ENCODE measurements at regions not wholly inside any gene's neighbourhood (a gene's known extent, or its start where the extent isn't known, plus 50 kb on each side); places are given as distances from the start of the nearest gene placed in this dataset.

- no peak for DNase-seq (ENCODE audit: low read depth in 2 of 2)
Observed at GRCh38 chr13:107392205-107392604, 823.1 kb downstream of the LIG4 start.

DNA sequence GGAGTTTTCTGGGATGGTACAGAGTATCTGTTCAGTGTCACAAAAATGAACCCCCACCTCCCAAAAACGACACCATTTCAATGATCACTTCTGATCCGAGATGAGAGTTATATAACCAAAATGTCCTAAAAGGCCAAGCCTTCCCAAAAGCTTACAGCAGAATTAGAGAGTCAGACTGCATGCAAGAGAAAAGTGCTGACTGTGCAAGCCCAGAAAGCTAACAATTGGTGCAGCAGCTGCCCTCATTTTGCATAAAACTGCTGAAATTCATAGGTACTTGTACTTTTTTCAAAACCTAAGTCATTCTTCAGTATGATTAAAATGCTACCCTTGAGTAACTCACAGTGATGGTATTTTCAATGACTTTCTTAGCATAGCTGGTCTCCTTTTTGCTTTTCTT, 819.6 kb upstream of the ARGLU1 start:
- no peak for DNase-seq (ENCODE audit: low read depth in 2 of 2)

DNA sequence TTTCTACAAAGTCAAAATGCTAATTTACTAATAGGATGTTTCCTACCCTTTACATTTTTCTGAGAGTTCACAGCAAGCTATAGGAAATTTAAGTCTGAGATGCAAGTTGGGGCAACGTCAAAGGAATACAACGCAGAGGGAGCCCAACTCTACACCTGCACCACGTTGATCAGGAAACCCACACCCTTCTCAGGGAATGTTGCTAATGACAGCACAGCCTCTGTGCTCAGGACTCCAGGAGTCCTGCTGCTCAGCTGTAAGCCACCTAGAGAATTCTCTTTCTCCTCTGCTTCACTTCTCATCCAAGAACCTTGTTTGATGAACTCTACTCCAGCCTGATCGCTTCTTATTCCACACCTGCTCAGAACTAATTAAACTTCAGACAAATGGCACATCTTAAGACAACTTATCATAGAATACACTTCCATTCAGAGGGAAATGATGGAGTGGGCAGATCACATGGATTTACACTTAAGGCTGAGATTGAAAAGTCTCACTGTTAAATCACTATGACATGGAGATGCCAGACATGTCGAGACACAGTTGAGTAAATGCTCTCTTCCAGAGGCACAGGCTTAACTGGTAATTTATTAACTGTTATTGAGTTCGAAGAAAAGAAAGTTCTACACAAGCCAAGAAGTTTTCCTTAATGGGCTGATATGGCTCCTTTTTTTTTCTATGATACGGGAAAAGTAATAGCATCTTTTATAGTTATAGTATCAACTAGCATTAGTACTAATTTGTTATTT, 811.6 kb upstream of the ARGLU1 start:
- DNase-seq (ENCODE audit: low read depth in 2 of 2) = no peak

DNA sequence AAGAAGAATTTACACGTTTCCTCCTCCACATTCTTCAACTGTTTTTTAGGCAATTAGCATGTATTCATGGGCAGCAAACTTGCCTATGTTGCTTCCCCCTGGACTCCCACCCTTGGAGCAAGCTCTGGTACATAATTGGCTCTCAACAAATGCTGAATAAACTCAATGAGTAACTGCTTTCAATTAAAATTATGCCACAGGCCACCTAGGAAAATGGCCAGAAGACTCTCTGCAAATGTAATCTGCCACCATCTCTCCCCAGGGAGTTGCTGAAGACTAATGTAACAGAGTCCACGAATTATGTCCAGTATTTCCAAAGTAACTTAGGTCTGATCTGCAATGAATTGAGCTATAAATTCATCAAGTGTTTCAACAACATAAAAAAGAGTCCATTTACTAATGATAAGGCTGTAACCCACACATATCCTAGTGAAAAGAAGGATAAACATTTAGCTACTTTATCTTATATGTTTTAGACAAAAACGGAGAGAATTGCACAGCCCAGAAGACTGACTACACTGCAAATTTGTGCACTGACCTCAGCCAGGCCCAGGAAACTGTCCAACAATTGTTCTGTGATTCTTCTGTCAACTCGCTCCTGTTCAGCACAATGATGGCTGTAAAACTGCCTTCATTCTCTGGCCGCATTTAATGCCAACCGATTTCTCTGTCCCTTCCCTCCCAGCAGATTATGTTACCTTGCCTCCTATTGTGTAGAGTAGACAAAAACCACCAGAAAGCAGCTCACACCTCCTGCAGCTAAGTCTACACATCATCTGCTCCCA, 808.6 kb upstream of the ARGLU1 start:
- no peak for DNase-seq (ENCODE audit: low read depth in 2 of 2)

GRCh38 chr13:107375701-107376340, 807.9 kb upstream of the ARGLU1 start:
- DNase-seq (ENCODE audit: low read depth in 2 of 2) = no peak

DNA sequence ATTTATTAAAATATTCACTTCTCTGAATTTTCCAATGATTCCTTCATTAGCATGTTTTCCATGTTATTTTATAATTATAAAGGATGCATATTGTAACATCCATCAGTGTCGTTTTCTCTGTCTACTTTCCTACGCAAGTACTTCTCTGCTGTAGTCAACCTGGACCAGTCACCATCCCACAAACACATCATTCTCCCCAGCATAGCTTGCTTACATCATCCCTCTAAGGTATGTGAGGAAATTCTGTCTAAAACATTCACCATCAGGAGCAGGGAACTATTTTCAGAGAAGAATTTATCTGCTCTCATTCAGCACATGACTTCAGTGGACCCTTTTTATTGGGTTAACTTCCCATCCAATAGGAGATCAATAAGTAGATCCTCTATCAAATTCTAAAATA, 806.1 kb upstream of the ARGLU1 start:
- DNase-seq (ENCODE audit: low read depth in 2 of 2) = no peak

DNA sequence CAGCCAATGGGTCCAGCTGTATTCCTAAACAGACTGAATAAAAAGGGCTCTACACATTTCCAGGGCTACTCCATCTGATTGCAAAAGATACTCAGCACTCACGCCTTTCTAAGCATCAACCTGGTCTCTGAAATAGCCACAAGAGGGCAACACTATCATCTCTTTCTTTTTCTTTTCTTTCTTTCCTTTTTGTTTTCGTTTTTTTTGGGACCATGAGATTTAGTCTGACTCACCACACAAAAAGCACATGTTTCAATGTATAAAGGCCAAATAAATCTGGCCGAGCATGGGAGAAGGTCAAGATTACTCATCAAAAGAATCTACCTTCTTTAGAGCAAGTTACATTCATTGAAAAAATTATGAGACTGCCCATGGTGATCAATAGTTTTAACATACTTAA, 805.6 kb upstream of the ARGLU1 start:
- no peak for DNase-seq (ENCODE audit: low read depth in 2 of 2)

- DNase-seq (ENCODE audit: low read depth in 2 of 2) = no peak
Observed at GRCh38 chr13:107370015-107370785, 802.3 kb upstream of the ARGLU1 start.

DNA sequence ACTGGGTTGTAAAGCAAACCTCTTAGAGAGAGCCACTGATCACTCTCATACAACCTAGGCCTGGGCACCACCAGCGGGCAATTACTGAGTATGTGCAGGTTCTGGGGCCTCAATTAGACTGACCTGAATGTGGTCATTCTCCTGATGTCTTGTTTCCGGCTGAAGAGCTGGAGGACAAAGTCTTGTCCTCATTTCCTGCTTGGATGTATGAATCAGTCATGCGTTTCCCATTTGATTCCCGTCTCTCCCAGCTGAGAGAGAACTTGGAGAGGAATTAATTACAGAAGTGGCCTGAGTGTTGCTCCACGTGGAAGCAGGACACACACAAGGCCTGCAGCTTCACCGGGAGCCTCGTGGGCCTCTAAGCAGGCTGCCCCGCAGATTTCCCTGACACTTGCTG, 799.3 kb upstream of the ARGLU1 start:
- no peak for DNase-seq (ENCODE audit: low read depth in 2 of 2)

- DNase-seq (ENCODE audit: low read depth in 2 of 2) = no peak
Observed at GRCh38 chr13:107365466-107366215, 797.7 kb upstream of the ARGLU1 start.

GRCh38 chr13:107364658-107365057, 796.7 kb upstream of the ARGLU1 start:
- DNase-seq (ENCODE audit: low read depth in 2 of 2) = no peak

DNA sequence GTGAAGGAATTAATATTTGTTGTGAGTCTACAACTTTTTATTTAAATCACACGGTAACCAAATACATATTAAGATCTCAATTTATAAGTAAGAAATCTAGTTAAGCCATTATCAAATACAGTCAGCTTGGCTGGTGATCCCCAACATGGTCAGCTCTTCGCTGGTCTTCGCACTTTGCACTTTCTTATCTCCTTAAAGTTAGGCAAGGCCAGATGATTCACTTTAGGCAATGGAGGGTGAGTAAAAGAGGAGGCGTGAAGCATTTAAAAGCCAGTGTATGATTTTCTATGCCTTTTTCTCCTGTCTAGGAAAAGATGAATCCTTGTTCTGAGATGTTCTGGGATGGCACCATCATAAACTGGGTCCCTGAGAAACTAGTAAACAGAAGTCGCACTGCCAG, 793.7 kb upstream of the ARGLU1 start:
- no peak for DNase-seq (ENCODE audit: low read depth in 2 of 2)

- DNase-seq (ENCODE audit: low read depth in 2 of 2) = no peak
Observed at GRCh38 chr13:107360010-107360409, 792.1 kb upstream of the ARGLU1 start.

- no peak for DNase-seq (ENCODE audit: low read depth in 2 of 2)
Observed at GRCh38 chr13:107358866-107359265, 790.9 kb upstream of the ARGLU1 start.

GRCh38 chr13:107351305-107351704, 783.4 kb upstream of the ARGLU1 start:
- DNase-seq (ENCODE audit: low read depth in 2 of 2) = no peak

DNA sequence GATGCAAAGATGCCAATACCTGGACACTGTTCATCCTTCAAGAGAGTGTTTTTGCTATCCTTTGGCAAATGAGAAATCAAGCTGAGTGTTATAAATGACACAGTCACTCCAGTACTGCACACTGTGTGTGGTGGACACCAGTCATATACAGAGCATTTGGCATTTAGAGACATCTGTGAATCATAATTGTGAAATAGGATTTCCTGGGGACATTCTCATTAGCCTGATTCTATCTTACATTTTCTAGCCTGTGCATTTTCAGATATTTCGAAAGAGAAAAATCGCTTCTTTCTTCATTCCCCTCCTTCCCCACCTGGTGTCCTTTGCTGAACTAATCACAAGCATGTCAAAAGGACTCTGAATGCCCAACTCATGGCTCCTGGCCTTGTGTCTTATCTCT, 781.0 kb upstream of the ARGLU1 start:
- no peak for DNase-seq (ENCODE audit: low read depth in 2 of 2)

- DNase-seq (ENCODE audit: low read depth in 2 of 2) = no peak
Observed at GRCh38 chr13:107348471-107348870, 780.5 kb upstream of the ARGLU1 start.

GRCh38 chr13:107347641-107348369, 779.9 kb upstream of the ARGLU1 start:
- no peak for DNase-seq (ENCODE audit: low read depth in 2 of 2)

DNA sequence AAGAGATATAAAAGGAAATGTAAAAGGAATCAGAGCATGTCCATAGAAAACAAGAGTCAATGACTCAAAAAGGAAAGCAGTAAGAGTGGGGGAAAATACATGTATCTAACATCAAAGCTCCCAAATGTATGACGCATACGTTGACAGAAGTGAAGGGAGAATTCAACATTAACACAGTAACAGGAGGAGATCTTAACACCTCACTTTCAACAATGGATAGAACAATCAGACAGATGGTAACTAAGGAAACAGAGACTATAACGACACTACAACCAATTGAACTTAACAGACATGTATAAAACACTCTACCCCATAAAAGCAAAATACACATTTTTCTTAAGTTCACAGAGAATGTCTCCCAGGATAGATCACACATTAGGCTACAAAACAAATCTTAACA, 774.8 kb upstream of the ARGLU1 start:
- DNase-seq (ENCODE audit: low read depth in 2 of 2) = no peak

- no peak for DNase-seq (ENCODE audit: low read depth in 2 of 2)
Observed at GRCh38 chr13:107339209-107339608, 771.3 kb upstream of the ARGLU1 start.

DNA sequence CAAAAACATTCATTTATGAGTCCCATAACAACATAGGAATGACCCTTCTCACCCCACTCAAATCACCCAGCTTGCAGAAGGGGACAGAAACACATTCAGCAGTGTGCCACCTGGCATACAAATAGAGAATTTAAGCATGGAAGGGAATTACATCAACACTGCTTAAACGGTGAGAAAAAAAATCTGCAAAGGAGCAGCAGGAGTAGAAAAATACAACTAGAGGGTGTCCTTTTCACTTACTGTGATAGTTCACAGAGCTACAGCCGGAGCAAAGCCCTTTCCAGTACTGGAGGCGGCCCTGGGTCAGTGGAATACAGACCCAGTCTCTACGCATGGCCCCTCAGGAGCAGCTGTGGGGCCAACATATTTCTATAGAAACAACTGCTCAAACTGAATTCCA, 764.3 kb upstream of the ARGLU1 start:
- no peak for DNase-seq (ENCODE audit: low read depth in 2 of 2)

Measured in activated CD8-positive, alpha-beta memory T cell treated with anti-CD3 and anti-CD28 coated beads for 4 hours (primary cell).